Neural progenitor cell (in vitro differentiated cells): ENCODE measurements at regions not wholly inside any gene's neighbourhood (a gene's known extent, or its start where the extent isn't known, plus 50 kb on each side); places are given as distances from the start of the nearest gene placed in this dataset.

Experiments
- DNase-seq: peaks from one replicate; pipeline ENCODE4 v3.0.0-alpha.2; 2016; ENCODE audit warnings: low spot score
- H2AFZ ChIP-seq: fragments of 200-600 bp; sonication (generic); replicated peaks from 2 replicates; pipeline ENCODE4 v1.6.1; 2016; ENCODE audit warnings: antibody characterized with exemption
- H3F3A ChIP-seq: fragments of 200-600 bp; sonication (generic); 2 replicates; pipeline ENCODE4 v1.6.1; 2016; ENCODE audit warnings: antibody characterized with exemption, low read depth
- H3K27ac ChIP-seq: fragments of 200-600 bp; sonication (generic); 2 replicates; pipeline ENCODE4 v1.5.1; 2016; ENCODE audit warnings: mild to moderate bottlenecking
- H3K27me3 ChIP-seq: fragments of 200-600 bp; sonication (generic); 2 replicates; pipeline ENCODE4 v1.6.1; 2016; ENCODE audit warnings: mild to moderate bottlenecking, moderate library complexity
- H3K36me3 ChIP-seq: fragments of 200-600 bp; sonication (generic); 2 replicates; pipeline ENCODE4 v1.5.1; 2016
- H3K4me1 ChIP-seq: fragments of 200-600 bp; sonication (generic); 2 replicates; pipeline ENCODE4 v1.6.1; 2016; ENCODE audit warnings: mixed run types
- H3K4me2 ChIP-seq: fragments of 200-600 bp; sonication (generic); 2 replicates; pipeline ENCODE4 v1.6.1; 2016
- H3K4me3 ChIP-seq: fragments of 200-600 bp; sonication (generic); 2 replicates; pipeline ENCODE4 v1.5.1; 2016
- H3K79me2 ChIP-seq: fragments of 200-600 bp; sonication (generic); 2 replicates; pipeline ENCODE4 v1.6.1; 2016; ENCODE audit warnings: low read depth
- H3K9ac ChIP-seq: fragments of 200-600 bp; sonication (generic); 2 replicates; pipeline ENCODE4 v1.6.1; 2016
- H3K9me3 ChIP-seq: fragments of 200-600 bp; sonication (generic); 2 replicates; pipeline ENCODE4 v1.5.1; 2016; ENCODE audit warnings: low read depth
- H4K20me1 ChIP-seq: fragments of 200-600 bp; sonication (generic); 2 replicates; pipeline ENCODE4 v1.6.1; 2016; ENCODE audit warnings: low read depth
- H3K27ac Mint-ChIP-seq: 3 replicates; pipeline ENCODE4 v1.8.0; 2021; ENCODE audit warnings: mixed read lengths
- H3K27me3 Mint-ChIP-seq: 2 replicates; pipeline ENCODE4 v1.8.0; 2022; ENCODE audit warnings: low read depth, mild to moderate bottlenecking, inconsistent platforms, moderate library complexity, mixed read lengths; ENCODE audit not compliant: insufficient read depth
- H3K36me3 Mint-ChIP-seq: 3 replicates; pipeline ENCODE4 v1.8.0; 2021; ENCODE audit warnings: mixed read lengths
- H3K4me1 Mint-ChIP-seq: 3 replicates; pipeline ENCODE4 v1.8.0; 2021; ENCODE audit warnings: mixed read lengths
- H3K4me3 Mint-ChIP-seq: 3 replicates; pipeline ENCODE4 v1.8.0; 2021; ENCODE audit warnings: mild to moderate bottlenecking, moderate library complexity, mixed read lengths
- H3K9me3 Mint-ChIP-seq: 3 replicates; pipeline ENCODE4 v1.8.0; 2020; ENCODE audit warnings: mixed read lengths
- CTCF ChIP-seq: fragments of 200-600 bp; sonication (generic); IDR thresholded peaks from 2 replicates; pipeline ENCODE4 v1.5.1; 2017; ENCODE audit warnings: antibody characterized with exemption, mild to moderate bottlenecking
- EZH2 ChIP-seq: fragments of 200-600 bp; sonication (generic); IDR thresholded peaks from 2 replicates; pipeline ENCODE4 v1.6.1; 2017; ENCODE audit warnings: antibody characterized with exemption, mild to moderate bottlenecking, moderate library complexity
- EZH2phosphoT487 ChIP-seq: fragments of 200-600 bp; sonication (generic); IDR thresholded peaks from 2 replicates; pipeline ENCODE4 v1.6.1; 2017; ENCODE audit warnings: antibody characterized with exemption

GRCh38 chr16:27708651-27709050, 158.7 kb downstream of the KATNIP start:
- Mint-ChIP-seq H3K9me3 (no peaks in the 10 kb centered on the region), H3K4me3 (no peak overlapping the region), H3K36me3 (peaks cover 18% of the 10 kb centered on the region), H3K27me3 (peaks cover 5% of the 10 kb centered on the region), H3K27ac (no peak overlapping the region), H3K4me1 (peaks cover 47% of the 10 kb centered on the region)
- H2AFZ ChIP-seq = no peak overlapping the region
- H3K4me2 ChIP-seq = no peak overlapping the region
- H3K27ac ChIP-seq = no peak overlapping the region
- H3F3A ChIP-seq = no peaks in the 10 kb centered on the region
- no peak overlapping the region for H3K4me3 ChIP-seq
- no peaks in the 10 kb centered on the region for H3K9me3 ChIP-seq
- no peaks in the 10 kb centered on the region for H3K4me1 ChIP-seq
- H4K20me1 ChIP-seq = no peaks in the 10 kb centered on the region
- TF ChIP-seq EZH2 (no peak), CTCF (no peak), EZH2phosphoT487 (no peak)
- no peaks in the 10 kb centered on the region for H3K79me2 ChIP-seq
- no peaks in the 10 kb centered on the region for H3K27me3 ChIP-seq
- no peak overlapping the region for H3K9ac ChIP-seq
- DNase-seq = no peak
- H3K36me3 ChIP-seq = no peaks in the 10 kb centered on the region

GRCh38 chr16:27712251-27712711, 162.3 kb downstream of the KATNIP start:
- no peaks in the 10 kb centered on the region for H3K27me3 ChIP-seq
- Mint-ChIP-seq H3K27ac (peak overlapping the region; percentile 66), H3K4me3 (no peak overlapping the region), H3K9me3 (no peaks in the 10 kb centered on the region), H3K27me3 (peaks cover 3% of the 10 kb centered on the region), H3K4me1 (peaks cover 21% of the 10 kb centered on the region), H3K36me3 (peaks cover 22% of the 10 kb centered on the region)
- H2AFZ ChIP-seq = no peak overlapping the region
- peaks cover 2% of the 10 kb centered on the region for H3K4me1 ChIP-seq
- peaks cover under 1% of the 10 kb centered on the region for H3F3A ChIP-seq
- H3K79me2 ChIP-seq = no peaks in the 10 kb centered on the region
- no peak overlapping the region for H3K4me3 ChIP-seq
- TF ChIP-seq EZH2 = no peak
- no peak for TF ChIP-seq CTCF
- no peaks in the 10 kb centered on the region for H3K36me3 ChIP-seq
- no peak overlapping the region for H3K9ac ChIP-seq
- DNase-seq = no peak
- no peak overlapping the region for H3K4me2 ChIP-seq
- H3K9me3 ChIP-seq = no peaks in the 10 kb centered on the region
- H4K20me1 ChIP-seq = peaks cover 3% of the 10 kb centered on the region
- no peak overlapping the region for H3K27ac ChIP-seq

- H3K36me3 ChIP-seq = no peaks in the 10 kb centered on the region
- H3K9me3 ChIP-seq = no peaks in the 10 kb centered on the region
- H3K27me3 ChIP-seq = no peaks in the 10 kb centered on the region
- H3K79me2 ChIP-seq = no peaks in the 10 kb centered on the region
- DNase-seq = no peak
- Mint-ChIP-seq H3K36me3 (peaks cover 15% of the 10 kb centered on the region), H3K27ac (peak overlapping the region; percentile 99), H3K4me3 (peak overlapping the region; percentile 62), H3K27me3 (peaks cover 11% of the 10 kb centered on the region), H3K4me1 (peaks cover 55% of the 10 kb centered on the region), H3K9me3 (no peaks in the 10 kb centered on the region)
- H3K4me3 ChIP-seq = no peak overlapping the region
- peaks cover 29% of the 10 kb centered on the region for H4K20me1 ChIP-seq
- H3K27ac ChIP-seq = no peak overlapping the region
- H2AFZ ChIP-seq = no peak overlapping the region
- TF ChIP-seq EZH2phosphoT487 = no peak
- no peak for TF ChIP-seq CTCF
- TF ChIP-seq EZH2 = no peak
- H3K4me1 ChIP-seq = peaks cover 34% of the 10 kb centered on the region
- H3K4me2 ChIP-seq = peak overlapping the region; percentile 60
- peaks cover 34% of the 10 kb centered on the region for H3F3A ChIP-seq
- H3K9ac ChIP-seq = no peak overlapping the region
Observed at GRCh38 chr16:27717726-27718125, 167.8 kb downstream of the KATNIP start.
